GM12878 (cell line): ENCODE measurements at regions not wholly inside any gene's neighbourhood (a gene's known extent, or its start where the extent isn't known, plus 50 kb on each side); places are given as distances from the start of the nearest gene placed in this dataset.

Source experiments
- ATAC-seq: fragments of 200-7000 bp; cut with Tn5 transposase; 3 replicates; pipeline ENCODE4 v1.9.1; 2020; ENCODE audit warnings: mild to moderate bottlenecking, moderate library complexity
- BruUV-seq: library from RNA; stranded (reverse); fragments of 400-500 nt; replicated peaks from 2 replicates; lab custom pipeline; 2021; lab: Mats Ljungman, UMichigan
- CTCF ChIA-PET: fragments of 300-600 bp; sonication (Branson Sonifier 250); formaldehyde crosslinking; extraction: SDS; loops from one replicate; lab custom pipeline; 2021; ENCODE audit warnings: inconsistent platforms; lab: Yijun Ruan, JAX
- POLR2A ChIA-PET: fragments of 350-600 bp; formaldehyde crosslinking; extraction: SDS; loops from one replicate; lab custom pipeline; 2021; ENCODE audit warnings: inconsistent platforms; lab: Charles Lee
- RAD21 ChIA-PET: fragments of 300-600 bp; sonication (Branson Sonifier 250); formaldehyde crosslinking; loops from one replicate; lab custom pipeline; 2023; ENCODE audit warnings: antibody characterized with exemption; ENCODE audit not compliant: unreplicated experiment; lab: Charles Lee
- SMC1A ChIA-PET: fragments of 300-600 bp; sonication (Branson Sonifier 250); formaldehyde crosslinking; loops from one replicate; lab custom pipeline; 2023; ENCODE audit not compliant: unreplicated experiment, uncharacterized antibody; lab: Charles Lee
- DNase-seq: peaks from one replicate; pipeline ENCODE4 v3.0.0-alpha.2; 2011; ENCODE audit warnings: low read depth, low spot score
- FAIRE-seq: peaks from 3 replicates; lab custom pipeline; 2011; peaks lifted over from hg19 to GRCh38; lab: Jason Lieb, UNC
- H2AFZ ChIP-seq: 2 replicates; pipeline ENCODE4 v1.6.0; 2011; ENCODE audit warnings: low read depth, low read length, control low read depth; ENCODE audit not compliant: control insufficient read depth
- H3K27ac ChIP-seq: 2 replicates; pipeline ENCODE4 v1.5.1; 2011; ENCODE audit warnings: control low read depth; ENCODE audit not compliant: control insufficient read depth, insufficient read depth
- H3K27me3 ChIP-seq, 2 experiments: replicated peaks in 1 of 2; 2 replicates each; pipeline versions ENCODE4 v1.6.0 to v1.6.1; 2011; ENCODE audit warnings: low read length in 1 of 2; ENCODE audit not compliant: control insufficient read depth in 2 of 2, insufficient read depth in 2 of 2
- H3K36me3 ChIP-seq, 2 experiments: 2 replicates each; pipeline ENCODE4 v1.5.1; 2011; ENCODE audit warnings: low read length in 1 of 2; ENCODE audit not compliant: control insufficient read depth in 2 of 2, insufficient read depth in 2 of 2
- H3K4me1 ChIP-seq: 2 replicates; pipeline ENCODE4 v1.6.1; 2011; ENCODE audit warnings: mild to moderate bottlenecking, low read length, moderate library complexity, mixed read lengths; ENCODE audit not compliant: control insufficient read depth, insufficient read depth
- H3K4me2 ChIP-seq: 2 replicates; pipeline ENCODE4 v1.6.0; 2011; ENCODE audit warnings: control low read depth; ENCODE audit not compliant: control insufficient read depth, insufficient read depth
- H3K4me3 ChIP-seq: fragments of 200-600 bp; sonication (generic); 2 replicates; pipeline ENCODE4 v1.5.1; 2016
- H3K79me2 ChIP-seq: 2 replicates; pipeline ENCODE4 v1.6.0; 2011; ENCODE audit warnings: low read length; ENCODE audit not compliant: control insufficient read depth, insufficient read depth
- H3K9ac ChIP-seq: 2 replicates; pipeline ENCODE4 v1.8.0; 2011; ENCODE audit warnings: low read length, control low read depth, mixed read lengths; ENCODE audit not compliant: control insufficient read depth, insufficient read depth
- H3K9me3 ChIP-seq: replicated peaks from 3 replicates; pipeline ENCODE4 v1.5.1; 2011; ENCODE audit warnings: mild to moderate bottlenecking, low read length; ENCODE audit not compliant: control insufficient read depth, insufficient read depth
- H4K20me1 ChIP-seq: 2 replicates; pipeline ENCODE4 v1.6.0; 2011; ENCODE audit not compliant: control insufficient read depth, insufficient read depth
- CHD1 ChIP-seq: IDR thresholded peaks from 2 replicates; pipeline ENCODE4 v1.6.1; 2012; ENCODE audit warnings: low read depth, low read length, improper control_type of control experiment
- HDAC6 ChIP-seq: fragments of 200-600 bp; sonication (generic); IDR thresholded peaks from one replicate; pipeline ENCODE4 v1.8.0; 2017; ENCODE audit warnings: antibody characterized with exemption; ENCODE audit not compliant: unreplicated experiment
- LARP7 ChIP-seq: fragments of 450-650 bp; IDR thresholded peaks from 2 replicates; pipeline ENCODE4 v1.6.1; 2017; ENCODE audit warnings: mild to moderate bottlenecking
- MYB ChIP-seq: fragments of 150-350 bp; IDR thresholded peaks from 2 replicates; pipeline ENCODE4 v1.6.1; 2014; ENCODE audit warnings: mild to moderate bottlenecking, low read depth, low read length, borderline replicate concordance
- MYC ChIP-seq: IDR thresholded peaks from 2 replicates; pipeline ENCODE4 v1.6.1; 2011; ENCODE audit warnings: mild to moderate bottlenecking, low read length, moderate library complexity, inconsistent platforms; ENCODE audit not compliant: insufficient read depth, insufficient replicate concordance, insufficient read length, severe bottlenecking
- NR2F1 ChIP-seq: fragments of 450-650 bp; conservative IDR thresholded peaks from 2 replicates; pipeline ENCODE4 v1.6.1; 2017; ENCODE audit warnings: mild to moderate bottlenecking
- RUNX3 ChIP-seq: IDR thresholded peaks from 2 replicates; pipeline ENCODE4 v1.6.1; 2012; ENCODE audit warnings: low read length, inconsistent platforms
- SMARCA5 ChIP-seq: fragments of 450-650 bp; IDR thresholded peaks from 2 replicates; pipeline ENCODE4 v1.6.1; 2017; ENCODE audit warnings: mild to moderate bottlenecking
- SREBF2 ChIP-seq: IDR thresholded peaks from 2 replicates; pipeline ENCODE4 v1.6.1; 2012; ENCODE audit warnings: mild to moderate bottlenecking, low read length
- ZNF24 ChIP-seq: fragments of 450-650 bp; IDR thresholded peaks from 2 replicates; pipeline ENCODE4 v1.6.1; 2017; ENCODE audit warnings: antibody characterized with exemption, mild to moderate bottlenecking
- ZNF384 ChIP-seq: IDR thresholded peaks from 2 replicates; pipeline ENCODE4 v1.6.1; 2012; ENCODE audit warnings: low read depth, mild to moderate bottlenecking, low read length, improper control_type of control experiment, borderline replicate concordance
- WGBS: methylation state at CpG from one replicate; pipeline ENCODE4 v1.1.6; 2016; ENCODE audit warnings: low lambda C conversion rate; ENCODE audit not compliant: insufficient replicate concordance, insufficient coverage; ENCODE audit errors: missing lambda C conversion rate; 5-methylcytosine and 5-hydroxymethylcytosine counted together
- in situ Hi-C: fragments of 300-500 bp; cut with MboI; formaldehyde crosslinking; loops from 9 replicates; pipeline ENCODE4 v1.14.3; 2018; ENCODE audit warnings: mixed read lengths
- intact Hi-C: fragments of 100-400 bp; cut with micrococcal nuclease; formaldehyde crosslinking; loops from one replicate; pipeline ENCODE4 v1.14.2; 2022; ENCODE audit not compliant: unreplicated experiment
- TF ChIP-seq, protein P1 (sequence below): IDR thresholded peaks from 2 replicates; pipeline ENCODE4 v1.6.1; 2011; ENCODE audit warnings: low read depth, low read length, improper control_type of control experiment, borderline replicate concordance

DNA sequence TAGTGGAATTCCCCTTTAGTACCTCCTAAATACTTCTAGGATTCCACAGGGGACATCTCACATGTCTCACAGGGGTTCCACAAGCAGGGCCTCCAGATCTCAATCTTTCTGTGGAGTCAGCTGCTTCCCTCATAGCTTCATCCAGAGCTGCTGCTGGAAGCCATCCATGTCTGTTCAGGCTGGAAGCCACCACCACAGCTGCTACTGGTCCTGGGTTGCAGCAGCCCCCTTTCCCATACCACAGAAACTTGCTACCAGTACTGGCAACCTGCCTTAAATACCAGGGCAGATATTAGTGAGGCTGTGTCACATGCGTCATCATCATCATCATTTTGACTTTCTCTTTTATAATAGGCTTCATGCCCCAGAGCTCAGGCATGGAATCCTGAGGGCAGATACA is 242.7 kb upstream of the NCAM1 start:
- SMC1A ChIA-PET = interaction anchor here (1.2 kb wide), 1 partner anchor 23 kb away, joined by 3 read pairs; no protein-coding TSS in a partner anchor
- no peaks in the 10 kb centered on the region for H3K36me3 ChIP-seq
- intact Hi-C loops = no loop called here
- no peaks in the 10 kb centered on the region for H3K27me3 ChIP-seq
- no peak overlapping the region for H3K4me3 ChIP-seq
- no peak for DNase-seq
- 65% methylated on average over 1 of the region's 1 CpG for WGBS
- no peak overlapping the region for H3K27ac ChIP-seq
- H3K4me2 ChIP-seq = no peak overlapping the region
- BruUV-seq = no TSS peak
- FAIRE-seq = no peak
- in situ Hi-C loops = no loop called here
- POLR2A ChIA-PET = no interaction called here
- H2AFZ ChIP-seq = no peak overlapping the region
- H4K20me1 ChIP-seq = no peaks in the 10 kb centered on the region
- CTCF ChIA-PET = interaction anchor here (1.8 kb wide), 1 partner anchor 130 kb away, joined by 4 read pairs; no protein-coding TSS in a partner anchor
- no peak overlapping the region for H3K9ac ChIP-seq
- H3K4me1 ChIP-seq = no peaks in the 10 kb centered on the region
- no peak for TF ChIP-seq CHD1
- TF ChIP-seq SMARCA5 = no peak
- TF ChIP-seq ZNF384 = no peak
- TF ChIP-seq, all 136 proteins: peak for 0
- Histone ChIP-seq H3K9me3 (no peaks in the 10 kb centered on the region), H3K79me2 (no peaks in the 10 kb centered on the region)
- RAD21 ChIA-PET = no interaction called here
- ATAC-seq = no peak

DNA sequence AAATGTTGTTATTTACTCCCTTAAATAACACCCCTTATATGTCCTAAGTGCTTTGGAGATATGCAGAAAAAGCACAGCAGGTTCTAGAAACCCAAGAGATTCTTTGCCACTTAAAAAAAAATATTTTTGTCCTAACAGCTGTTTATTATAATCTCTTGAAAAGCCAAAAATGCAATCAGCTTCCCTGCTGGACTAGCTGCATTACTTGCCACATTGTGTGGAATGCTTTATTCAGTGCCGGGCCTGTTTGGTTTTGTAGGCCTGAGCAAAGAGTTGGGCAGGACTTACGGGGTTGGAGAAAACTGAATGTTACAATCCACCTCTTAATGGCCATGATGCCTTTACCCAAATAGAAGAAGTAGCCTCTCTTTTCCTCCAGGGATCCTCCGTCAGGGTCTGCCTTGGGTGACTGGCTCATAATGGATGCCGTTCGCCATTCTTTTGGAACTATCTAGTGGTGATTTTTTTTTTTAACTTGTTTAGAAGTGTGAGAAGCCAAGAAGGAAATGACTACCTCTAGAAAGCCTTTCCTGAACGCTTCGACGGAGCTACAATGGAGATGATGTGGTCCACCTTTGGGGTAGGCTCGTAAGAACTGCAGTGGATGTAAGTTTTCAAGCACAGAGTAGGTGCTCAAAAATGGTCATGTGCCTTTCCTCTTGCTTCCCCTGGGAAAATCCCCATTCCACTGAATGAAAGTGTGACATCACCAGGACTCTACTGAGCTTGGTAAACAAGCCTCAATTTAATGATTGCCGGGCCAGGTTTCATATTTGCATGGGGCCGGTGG is 241.3 kb upstream of the NCAM1 start:
- H3K79me2 ChIP-seq = no peaks in the 10 kb centered on the region
- no peak overlapping the region for H2AFZ ChIP-seq
- no peak overlapping the region for H3K9ac ChIP-seq
- TF ChIP-seq RUNX3 (no peak), MYB (no peak), MYC (no peak), ZNF24 (no peak), HDAC6 (no peak), SREBF2 (no peak), LARP7 (no peak), NR2F1 (no peak)
- TF ChIP-seq, protein P1, sequence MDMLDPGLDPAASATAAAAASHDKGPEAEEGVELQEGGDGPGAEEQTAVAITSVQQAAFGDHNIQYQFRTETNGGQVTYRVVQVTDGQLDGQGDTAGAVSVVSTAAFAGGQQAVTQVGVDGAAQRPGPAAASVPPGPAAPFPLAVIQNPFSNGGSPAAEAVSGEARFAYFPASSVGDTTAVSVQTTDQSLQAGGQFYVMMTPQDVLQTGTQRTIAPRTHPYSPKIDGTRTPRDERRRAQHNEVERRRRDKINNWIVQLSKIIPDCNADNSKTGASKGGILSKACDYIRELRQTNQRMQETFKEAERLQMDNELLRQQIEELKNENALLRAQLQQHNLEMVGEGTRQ = no peak
- H4K20me1 ChIP-seq = no peaks in the 10 kb centered on the region
- intact Hi-C loops (no loop called here), in situ Hi-C loops (no loop called here)
- no peak for ATAC-seq
- no peaks in the 10 kb centered on the region for H3K4me1 ChIP-seq
- no TSS peak for BruUV-seq
- no peaks in the 10 kb centered on the region for H3K27me3 ChIP-seq
- no peak overlapping the region for H3K4me2 ChIP-seq
- H3K4me3 ChIP-seq = no peak overlapping the region
- no peak overlapping the region for H3K27ac ChIP-seq
- WGBS = 49% methylated on average over 11 of the region's 11 CpGs
- no peak for FAIRE-seq
- H3K36me3 ChIP-seq = no peaks in the 10 kb centered on the region
- H3K9me3 ChIP-seq = no peaks in the 10 kb centered on the region
- DNase-seq = no peak
- SMC1A ChIA-PET = no interaction called here
- POLR2A ChIA-PET = no interaction called here
- RAD21 ChIA-PET = no interaction called here
- CTCF ChIA-PET = no interaction called here
